Mammary epithelial cell (primary cell): ENCODE measurements at regions not wholly inside any gene's neighbourhood (a gene's known extent, or its start where the extent isn't known, plus 50 kb on each side); places are given as distances from the start of the nearest gene placed in this dataset.

ENCODE experiments used
- EZH2 ChIP-seq: IDR thresholded peaks from 2 replicates; pipeline ENCODE4 v1.6.1; 2012; ENCODE audit warnings: low read length, inconsistent platforms, borderline replicate concordance
- TF ChIP-seq, protein P1 (sequence below), 2 donors: IDR thresholded peaks in 1 of 2; conservative IDR thresholded peaks in 1 of 2; 2 replicates each; pipeline ENCODE4 v1.5.1; 2011 to 2012; ENCODE audit warnings: inconsistent platforms in 2 of 2, low read length in 2 of 2, mild to moderate bottlenecking in 2 of 2, control low read depth in 1 of 2, low read depth in 1 of 2; ENCODE audit not compliant: insufficient read depth in 1 of 2; ENCODE audit errors: extremely low read depth in 1 of 2

DNA sequence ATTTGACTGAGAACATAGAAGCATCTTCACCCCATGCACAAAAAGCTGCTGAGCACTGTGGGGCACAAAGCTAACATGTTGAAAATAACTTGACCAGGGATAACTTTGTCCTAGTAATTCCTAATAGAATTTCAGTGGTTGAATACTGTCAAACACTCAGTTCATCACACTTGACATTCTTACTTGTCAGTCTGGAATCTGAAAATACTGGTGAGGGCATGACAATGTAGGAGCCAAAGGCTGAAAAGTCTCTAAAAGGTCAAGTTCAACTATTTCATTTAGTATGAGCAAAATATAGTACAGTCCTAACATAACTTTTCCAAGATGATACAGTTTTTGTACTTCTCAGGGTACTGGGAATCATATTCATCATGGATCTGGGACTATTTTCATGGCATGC, 504.4 kb upstream of the LMO3 start:
- TF ChIP-seq, protein P1, sequence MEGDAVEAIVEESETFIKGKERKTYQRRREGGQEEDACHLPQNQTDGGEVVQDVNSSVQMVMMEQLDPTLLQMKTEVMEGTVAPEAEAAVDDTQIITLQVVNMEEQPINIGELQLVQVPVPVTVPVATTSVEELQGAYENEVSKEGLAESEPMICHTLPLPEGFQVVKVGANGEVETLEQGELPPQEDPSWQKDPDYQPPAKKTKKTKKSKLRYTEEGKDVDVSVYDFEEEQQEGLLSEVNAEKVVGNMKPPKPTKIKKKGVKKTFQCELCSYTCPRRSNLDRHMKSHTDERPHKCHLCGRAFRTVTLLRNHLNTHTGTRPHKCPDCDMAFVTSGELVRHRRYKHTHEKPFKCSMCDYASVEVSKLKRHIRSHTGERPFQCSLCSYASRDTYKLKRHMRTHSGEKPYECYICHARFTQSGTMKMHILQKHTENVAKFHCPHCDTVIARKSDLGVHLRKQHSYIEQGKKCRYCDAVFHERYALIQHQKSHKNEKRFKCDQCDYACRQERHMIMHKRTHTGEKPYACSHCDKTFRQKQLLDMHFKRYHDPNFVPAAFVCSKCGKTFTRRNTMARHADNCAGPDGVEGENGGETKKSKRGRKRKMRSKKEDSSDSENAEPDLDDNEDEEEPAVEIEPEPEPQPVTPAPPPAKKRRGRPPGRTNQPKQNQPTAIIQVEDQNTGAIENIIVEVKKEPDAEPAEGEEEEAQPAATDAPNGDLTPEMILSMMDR (conservative IDR thresholded peaks at IDR 0.05 in 1 of 2, IDR thresholded peaks at IDR 0.05 in 1 of 2; ENCODE audit: extremely low read depth in 1 of 2, insufficient read depth in 1 of 2, low read depth in 1 of 2, low read length in 2 of 2), result no peak
- no peak for TF ChIP-seq EZH2
